Activated B cell treated with CpG ODN at 0.5 μM for 24 hours (primary cell): ENCODE measurements at regions not wholly inside any gene's neighbourhood (a gene's known extent, or its start where the extent isn't known, plus 50 kb on each side); places are given as distances from the start of the nearest gene placed in this dataset.

Experiments
- ATAC-seq: fragments of 200-7000 bp; cut with Tn5 transposase; one replicate; pipeline ENCODE4 v1.10.0; 2021; ENCODE audit warnings: low read depth, mild to moderate bottlenecking, moderate library complexity
- CTCF ChIA-PET: fragments of 350-600 bp; sonication (Branson Sonifier 250); formaldehyde crosslinking; loops from one replicate; lab custom pipeline; 2021; ENCODE audit warnings: antibody characterized with exemption; lab: Charles Lee
- POLR2A ChIA-PET: fragments of 350-600 bp; sonication (Branson Sonifier 250); formaldehyde crosslinking; loops from one replicate; lab custom pipeline; 2021; ENCODE audit warnings: antibody characterized with exemption; lab: Charles Lee
- DNase-seq: peaks from one replicate; pipeline ENCODE4 v3.0.0; 2022
- H3K27ac Mint-ChIP-seq: one replicate; pipeline ENCODE4 v1.8.0; 2020; ENCODE audit warnings: mixed read lengths
- H3K27me3 Mint-ChIP-seq: one replicate; pipeline ENCODE4 v1.8.0; 2021; ENCODE audit warnings: mixed read lengths
- H3K36me3 Mint-ChIP-seq: one replicate; pipeline ENCODE4 v1.8.0; 2021; ENCODE audit warnings: low read depth, mixed read lengths
- H3K4me1 Mint-ChIP-seq: one replicate; pipeline ENCODE4 v1.8.0; 2021; ENCODE audit warnings: mixed read lengths
- H3K4me3 Mint-ChIP-seq: one replicate; pipeline ENCODE4 v1.8.0; 2020; ENCODE audit warnings: mild to moderate bottlenecking, mixed read lengths
- H3K9me3 Mint-ChIP-seq: one replicate; pipeline ENCODE4 v1.8.0; 2020; ENCODE audit warnings: mixed read lengths
- CTCF ChIP-seq: fragments of 200-600 bp; IDR thresholded peaks from one replicate; pipeline ENCODE4 v1.8.0; 2022; ENCODE audit warnings: antibody characterized with exemption, mild to moderate bottlenecking
- intact Hi-C: fragments of 100-400 bp; cut with micrococcal nuclease; formaldehyde crosslinking; loops from one replicate; pipeline ENCODE4 v1.15.1; 2024

- intact Hi-C loops = no loop called here
- POLR2A ChIA-PET = no interaction called here
These were observed 85.5 kb upstream of the PALMD start for GRCh38 chr1:99560207-99561040.

DNA sequence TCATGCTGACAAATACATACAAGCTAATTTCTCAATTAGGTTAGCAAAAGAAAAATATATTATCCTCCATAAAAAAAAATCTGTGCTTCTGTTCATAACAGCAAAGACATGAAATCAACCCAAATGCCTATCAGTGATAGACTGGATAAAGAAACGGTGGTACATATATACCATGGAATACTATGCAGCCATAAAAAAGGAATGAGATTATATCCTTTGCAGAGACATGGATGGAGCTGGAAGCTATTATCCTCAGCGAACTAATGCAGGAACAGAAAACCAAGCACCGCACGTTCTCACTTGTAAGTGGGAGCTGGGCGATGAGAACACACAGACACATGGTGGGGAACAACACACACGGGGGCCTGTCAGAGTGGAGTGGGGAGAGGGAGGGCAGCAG, 84.0 kb upstream of the PALMD start:
- Mint-ChIP-seq H3K9me3 (peaks cover 4% of the 10 kb centered on the region), H3K27me3 (no peaks in the 10 kb centered on the region), H3K4me3 (no peak overlapping the region), H3K36me3 (no peaks in the 10 kb centered on the region), H3K27ac (no peak overlapping the region), H3K4me1 (no peaks in the 10 kb centered on the region)
- intact Hi-C loops = no loop called here
- no peak for DNase-seq
- ChIA-PET POLR2A (no interaction called here), CTCF (no interaction called here)
- no peak for TF ChIP-seq CTCF
- no peak for ATAC-seq

More at GRCh38 chr1:99560207-99561040, 85.5 kb upstream of the PALMD start:
- H3K27ac Mint-ChIP-seq = no peak overlapping the region
- no peak for DNase-seq
- H3K27me3 Mint-ChIP-seq = no peaks in the 10 kb centered on the region
- ATAC-seq = no peak
- TF ChIP-seq CTCF = no peak
- H3K36me3 Mint-ChIP-seq = no peaks in the 10 kb centered on the region
- H3K4me3 Mint-ChIP-seq = no peak overlapping the region
- peaks cover 4% of the 10 kb centered on the region for H3K9me3 Mint-ChIP-seq
- no peaks in the 10 kb centered on the region for H3K4me1 Mint-ChIP-seq
- CTCF ChIA-PET = no interaction called here

DNA sequence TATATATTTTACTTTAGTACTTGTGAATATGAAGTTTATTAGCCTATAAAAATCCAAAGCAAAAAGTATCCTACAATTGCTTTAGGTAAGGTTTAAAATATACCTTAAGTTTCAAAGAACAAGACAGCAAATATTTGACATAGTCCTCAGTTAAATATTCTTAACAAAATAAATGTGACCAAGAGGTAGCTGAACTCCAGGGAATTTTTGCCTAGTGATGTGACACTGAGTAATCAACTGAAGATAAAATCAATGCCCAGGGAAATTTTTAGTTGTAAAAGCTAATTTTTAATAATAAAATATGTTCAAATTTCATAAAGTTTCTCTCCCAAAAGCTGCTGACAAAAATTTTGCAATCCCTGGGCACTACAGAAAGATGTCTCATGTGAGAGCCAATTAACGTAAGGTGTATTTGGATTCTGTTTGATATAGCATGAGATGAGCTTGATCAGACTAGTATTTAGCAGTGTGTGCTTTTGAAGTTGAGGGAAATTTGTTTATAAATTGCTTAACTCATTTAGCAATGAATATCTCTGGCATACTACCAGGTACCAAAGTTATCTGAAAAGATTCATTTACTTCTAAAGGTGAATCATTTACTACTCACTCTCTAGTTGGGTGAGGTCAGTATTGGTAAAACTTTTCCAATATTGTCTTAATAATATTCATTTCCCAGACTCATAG, 80.2 kb upstream of the PALMD start:
- no peaks in the 10 kb centered on the region for H3K36me3 Mint-ChIP-seq
- ChIA-PET CTCF (no interaction called here), POLR2A (no interaction called here)
- no peaks in the 10 kb centered on the region for H3K4me1 Mint-ChIP-seq
- H3K27ac Mint-ChIP-seq = no peak overlapping the region
- no peaks in the 10 kb centered on the region for H3K27me3 Mint-ChIP-seq
- intact Hi-C loops = no loop called here
- DNase-seq = no peak
- ATAC-seq = no peak
- no peak overlapping the region for H3K4me3 Mint-ChIP-seq
- no peak for TF ChIP-seq CTCF
- peaks cover 4% of the 10 kb centered on the region for H3K9me3 Mint-ChIP-seq

DNA sequence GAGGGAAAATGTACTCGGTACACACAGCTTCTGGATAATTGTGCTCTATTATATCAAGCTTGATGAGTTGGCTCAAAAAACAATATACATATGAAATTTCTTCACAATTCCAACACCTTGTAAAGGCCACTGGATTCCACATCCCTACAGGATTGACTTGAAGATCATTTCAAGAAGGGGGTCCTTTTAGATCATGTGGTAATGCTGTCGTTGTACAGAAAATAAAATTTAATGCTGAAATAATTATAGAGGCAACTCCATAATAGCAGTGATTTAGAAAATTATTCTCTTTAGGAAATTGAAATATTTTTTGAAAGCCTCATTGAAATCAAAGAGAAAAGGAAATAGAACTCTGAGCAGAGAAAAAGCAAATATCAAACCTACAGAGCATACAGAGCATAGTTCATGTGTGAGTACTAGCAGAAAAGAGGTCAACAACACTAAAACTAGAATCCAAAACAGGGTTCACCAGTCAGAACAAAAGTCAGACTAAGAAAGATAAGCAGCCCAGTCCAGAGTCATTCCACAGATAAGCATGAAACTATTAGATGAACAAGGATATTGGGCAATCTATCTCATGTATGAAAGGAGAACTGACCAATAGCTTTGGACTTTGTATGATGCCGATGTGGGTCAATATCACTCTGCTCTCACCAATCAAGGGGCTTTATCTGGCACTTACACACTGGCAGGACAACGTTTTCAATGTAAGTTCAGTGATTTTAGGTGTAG, 79.5 kb upstream of the PALMD start:
- DNase-seq (no peak), ATAC-seq (no peak)
- Mint-ChIP-seq H3K27ac (no peak overlapping the region), H3K36me3 (no peaks in the 10 kb centered on the region), H3K9me3 (peaks cover 4% of the 10 kb centered on the region), H3K4me1 (no peaks in the 10 kb centered on the region), H3K27me3 (no peaks in the 10 kb centered on the region), H3K4me3 (no peak overlapping the region)
- ChIA-PET POLR2A (no interaction called here), CTCF (no interaction called here)
- no peak for TF ChIP-seq CTCF
- intact Hi-C loops = no loop called here
